BJ (cell line): ENCODE measurements at regions not wholly inside any gene's neighbourhood (a gene's known extent, or its start where the extent isn't known, plus 50 kb on each side); places are given as distances from the start of the nearest gene placed in this dataset.

Source experiments
- CTCF ChIA-PET: fragments of 350-600 bp; formaldehyde crosslinking; extraction: SDS; loops from one replicate; lab custom pipeline; 2021; ENCODE audit warnings: antibody characterized with exemption, inconsistent platforms; lab: Yijun Ruan, JAX
- POLR2A ChIA-PET: fragments of 300-600 bp; sonication (Branson Sonifier 250); formaldehyde crosslinking; extraction: SDS; loops from one replicate; lab custom pipeline; 2021; ENCODE audit warnings: antibody characterized with exemption; lab: Charles Lee
- DNase-seq: peaks from one replicate; pipeline ENCODE4 v3.0.0-alpha.2; 2011; ENCODE audit warnings: low read depth
- H3K27me3 ChIP-seq: 2 replicates; pipeline ENCODE4 v1.6.0; 2011; ENCODE audit warnings: low read length; ENCODE audit not compliant: control insufficient read depth, insufficient read depth
- H3K36me3 ChIP-seq: 2 replicates; pipeline ENCODE4 v1.5.1; 2011; ENCODE audit warnings: low read length; ENCODE audit not compliant: control insufficient read depth, insufficient read depth
- H3K4me3 ChIP-seq: 2 replicates; pipeline ENCODE4 v1.5.1; 2011; ENCODE audit warnings: low read depth, mild to moderate bottlenecking, control low read depth, low read length
- TF ChIP-seq, protein P1 (sequence below): IDR thresholded peaks from 2 replicates; pipeline ENCODE4 v1.5.1; 2011; ENCODE audit warnings: low read depth, mild to moderate bottlenecking, control low read depth, inconsistent platforms, low read length, moderate library complexity; ENCODE audit not compliant: insufficient read depth

DNA sequence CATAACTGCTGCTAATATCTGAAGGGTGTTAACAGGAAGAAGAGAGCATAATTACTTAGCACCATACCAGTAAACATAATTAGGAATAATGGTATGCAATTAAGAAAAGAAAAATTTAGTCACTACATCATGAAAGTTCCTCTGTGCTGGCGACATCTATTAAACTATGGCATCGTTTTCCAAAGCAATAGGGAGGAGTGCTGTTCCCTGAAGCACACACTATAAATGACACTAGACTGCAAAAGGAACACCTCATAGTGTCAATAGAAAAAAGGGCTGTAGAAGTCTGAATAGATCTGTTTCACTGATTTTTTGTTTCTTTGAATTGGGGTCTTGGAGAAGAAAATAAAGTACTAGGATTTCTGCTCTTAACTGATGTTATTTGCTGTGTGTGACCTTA is 773.6 kb upstream of the B3GALT2 start:
- CTCF ChIA-PET = no interaction called here
- no peak for DNase-seq
- Histone ChIP-seq H3K36me3 (no peaks in the 10 kb centered on the region), H3K27me3 (no peaks in the 10 kb centered on the region), H3K4me3 (no peak overlapping the region)
- POLR2A ChIA-PET = no interaction called here
- TF ChIP-seq, protein P1, sequence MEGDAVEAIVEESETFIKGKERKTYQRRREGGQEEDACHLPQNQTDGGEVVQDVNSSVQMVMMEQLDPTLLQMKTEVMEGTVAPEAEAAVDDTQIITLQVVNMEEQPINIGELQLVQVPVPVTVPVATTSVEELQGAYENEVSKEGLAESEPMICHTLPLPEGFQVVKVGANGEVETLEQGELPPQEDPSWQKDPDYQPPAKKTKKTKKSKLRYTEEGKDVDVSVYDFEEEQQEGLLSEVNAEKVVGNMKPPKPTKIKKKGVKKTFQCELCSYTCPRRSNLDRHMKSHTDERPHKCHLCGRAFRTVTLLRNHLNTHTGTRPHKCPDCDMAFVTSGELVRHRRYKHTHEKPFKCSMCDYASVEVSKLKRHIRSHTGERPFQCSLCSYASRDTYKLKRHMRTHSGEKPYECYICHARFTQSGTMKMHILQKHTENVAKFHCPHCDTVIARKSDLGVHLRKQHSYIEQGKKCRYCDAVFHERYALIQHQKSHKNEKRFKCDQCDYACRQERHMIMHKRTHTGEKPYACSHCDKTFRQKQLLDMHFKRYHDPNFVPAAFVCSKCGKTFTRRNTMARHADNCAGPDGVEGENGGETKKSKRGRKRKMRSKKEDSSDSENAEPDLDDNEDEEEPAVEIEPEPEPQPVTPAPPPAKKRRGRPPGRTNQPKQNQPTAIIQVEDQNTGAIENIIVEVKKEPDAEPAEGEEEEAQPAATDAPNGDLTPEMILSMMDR = no peak

DNA sequence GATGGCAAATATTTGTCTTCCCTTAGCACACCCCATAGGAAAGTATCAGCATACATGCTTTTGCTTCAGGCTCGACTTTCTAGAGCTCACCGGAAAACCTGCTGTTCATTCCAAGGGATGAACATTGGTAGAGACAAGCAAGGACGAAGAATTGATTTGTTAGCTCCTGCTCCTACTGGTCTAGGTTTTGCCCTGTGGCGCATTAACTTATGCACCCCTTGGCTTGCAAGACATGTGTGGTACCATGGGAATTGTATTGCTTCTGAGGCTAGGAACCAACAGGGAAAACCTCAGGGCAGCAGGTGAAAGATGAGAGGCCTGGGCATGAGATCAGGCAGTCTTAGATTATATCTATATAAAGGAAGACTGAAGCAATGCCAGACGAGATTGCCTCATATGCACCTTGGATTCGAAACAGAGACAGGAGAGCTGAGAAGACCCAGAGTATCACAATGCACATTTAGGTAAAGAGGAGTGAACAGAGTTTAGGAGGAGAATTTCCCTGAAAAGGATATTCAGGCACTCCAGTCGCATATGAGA is 771.2 kb upstream of the B3GALT2 start:
- H3K36me3 ChIP-seq = no peaks in the 10 kb centered on the region
- POLR2A ChIA-PET = no interaction called here
- DNase-seq = no peak
- CTCF ChIA-PET = no interaction called here
- H3K27me3 ChIP-seq = no peaks in the 10 kb centered on the region
- TF ChIP-seq, protein P1 = no peak
- no peak overlapping the region for H3K4me3 ChIP-seq

DNA sequence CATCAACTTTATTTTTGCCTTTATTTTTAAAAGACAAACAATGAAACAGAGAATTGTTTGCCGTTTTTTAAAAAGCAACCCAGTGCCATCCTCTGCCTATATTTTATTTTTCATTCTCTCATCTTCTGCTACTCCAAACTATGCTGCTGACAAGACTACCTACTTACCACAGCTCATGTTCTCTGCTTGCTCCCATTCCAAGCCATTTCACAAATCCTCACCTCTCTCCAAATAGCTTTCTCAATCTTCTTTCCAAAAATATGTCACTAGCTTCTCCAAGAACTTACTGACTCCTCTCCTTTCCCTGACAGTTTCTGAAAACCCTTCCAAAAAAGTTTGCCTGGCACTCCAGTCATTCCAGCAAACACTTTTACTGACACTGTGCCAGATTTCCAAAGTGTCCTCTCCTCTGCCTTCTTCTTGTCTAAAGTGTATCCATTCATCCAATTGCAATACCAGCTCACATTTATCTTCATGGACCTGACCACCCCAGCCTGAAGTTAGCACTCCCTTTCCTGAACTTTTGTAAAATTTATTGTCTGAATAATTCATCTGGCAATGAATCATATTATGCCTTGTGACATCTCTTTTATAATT is 766.5 kb upstream of the B3GALT2 start:
- TF ChIP-seq, protein P1 = no peak
- DNase-seq = no peak
- Histone ChIP-seq H3K4me3 (no peak overlapping the region), H3K27me3 (no peaks in the 10 kb centered on the region), H3K36me3 (no peaks in the 10 kb centered on the region)
- CTCF ChIA-PET = interaction anchor here (0.6 to 1.1 kb wide), 3 partner anchors 17 to 853 kb away, joined by 3 read pairs; no protein-coding TSS in a partner anchor
- POLR2A ChIA-PET = no interaction called here

DNA sequence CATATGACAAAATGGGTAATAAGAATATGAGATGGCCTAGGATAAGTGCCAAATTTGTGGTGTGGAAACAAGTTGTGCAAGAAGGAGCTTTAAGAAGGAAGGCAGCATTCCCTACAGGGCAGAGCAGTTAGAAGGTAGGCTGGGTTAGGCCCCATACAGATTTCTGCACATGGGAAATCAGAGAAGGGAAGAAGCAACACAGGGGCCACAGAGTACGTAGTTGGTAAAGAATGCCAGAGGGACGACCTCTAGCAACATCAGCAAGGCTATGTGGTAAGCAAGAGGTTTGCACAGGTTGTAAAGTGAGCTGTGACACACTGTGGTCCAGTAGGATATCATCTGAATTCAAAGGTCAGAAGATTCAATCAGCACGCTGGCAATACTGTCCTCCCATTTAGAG is 765.6 kb upstream of the B3GALT2 start:
- no peak for DNase-seq
- ChIA-PET POLR2A (no interaction called here), CTCF (interaction anchor here (1.1 kb wide), 1 partner anchor 16 kb away, joined by 3 read pairs; no protein-coding TSS in a partner anchor)

DNA sequence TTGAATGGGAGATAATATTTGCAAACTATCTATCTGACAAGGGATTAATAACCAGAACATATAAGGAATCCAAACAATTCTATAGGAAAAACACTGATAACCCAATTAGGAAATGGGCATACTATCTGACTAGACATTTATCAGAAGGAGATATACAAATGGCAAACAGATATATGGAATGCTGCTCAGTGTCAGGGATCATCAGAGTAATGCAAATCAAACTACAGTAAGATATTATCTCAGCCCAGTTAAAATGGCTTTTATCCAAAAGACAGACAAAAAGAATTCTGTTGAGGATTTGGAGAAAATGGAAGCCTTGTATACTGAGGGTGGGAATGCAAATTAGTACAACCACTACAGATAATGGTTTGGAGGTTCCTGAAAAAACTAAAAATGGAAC is 758.0 kb upstream of the B3GALT2 start:
- TF ChIP-seq, protein P1 = no peak
- no peaks in the 10 kb centered on the region for H3K36me3 ChIP-seq
- POLR2A ChIA-PET = no interaction called here
- no peaks in the 10 kb centered on the region for H3K27me3 ChIP-seq
- CTCF ChIA-PET = no interaction called here
- H3K4me3 ChIP-seq = no peak overlapping the region
- DNase-seq = no peak

More for the DNA sequence above, 765.6 kb upstream of the B3GALT2 start:
- H3K27me3 ChIP-seq = no peaks in the 10 kb centered on the region
- TF ChIP-seq, protein P1 = no peak
- no peak overlapping the region for H3K4me3 ChIP-seq
- no peaks in the 10 kb centered on the region for H3K36me3 ChIP-seq
